PC-9 (cell line): ENCODE measurements at regions not wholly inside any gene's neighbourhood (a gene's known extent, or its start where the extent isn't known, plus 50 kb on each side); places are given as distances from the start of the nearest gene placed in this dataset.
"Not testable (repeated sequence)": the region's sequence is repeated elsewhere in the genome, so short reads cannot be mapped to it uniquely, and the experiment has no call there.

Experiments
- BruUV-seq: library from RNA; stranded (reverse); fragments of 400-500 nt; replicated peaks from 2 replicates; lab custom pipeline; 2021; lab: Mats Ljungman, UMichigan
- CTCF ChIA-PET: fragments of 300-600 bp; sonication (Branson Sonifier 250); formaldehyde crosslinking; loops from one replicate; lab custom pipeline; 2022; ENCODE audit warnings: antibody characterized with exemption; lab: Charles Lee
- POLR2A ChIA-PET: fragments of 300-600 bp; sonication (Branson Sonifier 250); formaldehyde crosslinking; loops from one replicate; lab custom pipeline; 2022; ENCODE audit warnings: antibody characterized with exemption; ENCODE audit not compliant: unreplicated experiment; lab: Charles Lee
- DNase-seq, 2 experiments: peaks; one replicate each; pipeline versions ENCODE4 v3.0.0 to v3.0.0-alpha.2; 2015 to 2022; ENCODE audit warnings: mixed read lengths in 1 of 2
- H2AFZ ChIP-seq: fragments of 200-600 bp; sonication (generic); 2 replicates; pipeline ENCODE4 v1.8.1; 2017; ENCODE audit warnings: antibody characterized with exemption
- H3F3A ChIP-seq: fragments of 200-600 bp; sonication (generic); 2 replicates; pipeline ENCODE4 v1.8.1; 2017; ENCODE audit warnings: antibody characterized with exemption, mild to moderate bottlenecking, low read depth; ENCODE audit not compliant: insufficient read depth
- H3K27ac ChIP-seq: fragments of 200-600 bp; sonication (generic); 2 replicates; pipeline ENCODE4 v1.6.1; 2016; ENCODE audit warnings: mixed run types
- H3K27me3 ChIP-seq: fragments of 200-600 bp; sonication (generic); 2 replicates; pipeline ENCODE4 v1.6.1; 2016; ENCODE audit warnings: low read depth, mixed run types; ENCODE audit not compliant: insufficient read depth
- H3K36me3 ChIP-seq: fragments of 200-600 bp; sonication (generic); 2 replicates; pipeline ENCODE4 v1.6.1; 2016; ENCODE audit warnings: low read depth, mixed run types
- H3K4me1 ChIP-seq: fragments of 200-600 bp; sonication (generic); replicated peaks from 2 replicates; pipeline ENCODE4 v1.6.1; 2016; ENCODE audit warnings: mixed run types; ENCODE audit not compliant: insufficient read depth
- H3K4me2 ChIP-seq: fragments of 200-600 bp; sonication (generic); 2 replicates; pipeline ENCODE4 v1.6.1; 2017; ENCODE audit warnings: mixed run types
- H3K4me3 ChIP-seq: fragments of 200-600 bp; sonication (generic); 2 replicates; pipeline ENCODE4 v1.6.1; 2016; ENCODE audit warnings: mixed run types
- H3K79me2 ChIP-seq: fragments of 200-600 bp; sonication (generic); 2 replicates; pipeline ENCODE4 v1.6.1; 2017; ENCODE audit warnings: low read depth, mixed run types
- H3K9me2 ChIP-seq: fragments of 200-600 bp; sonication (generic); 2 replicates; pipeline ENCODE4 v1.8.1; 2017; ENCODE audit warnings: mild to moderate bottlenecking; ENCODE audit not compliant: insufficient read depth
- H3K9me3 ChIP-seq: fragments of 200-600 bp; sonication (generic); 2 replicates; pipeline ENCODE4 v1.8.1; 2016; ENCODE audit warnings: low read depth; ENCODE audit not compliant: insufficient read depth
- H4K20me1 ChIP-seq: fragments of 200-600 bp; sonication (generic); 2 replicates; pipeline ENCODE4 v1.8.1; 2017; ENCODE audit not compliant: insufficient read depth
- EZH2 ChIP-seq: fragments of 200-600 bp; sonication (generic); IDR thresholded peaks from 2 replicates; pipeline ENCODE4 v1.8.0; 2017; ENCODE audit warnings: antibody characterized with exemption, low read depth
- intact Hi-C: fragments of 100-400 bp; cut with micrococcal nuclease; formaldehyde crosslinking; loops from one replicate; pipeline ENCODE4 v1.10.0; 2022; ENCODE audit not compliant: unreplicated experiment
- TF ChIP-seq, protein P1 (sequence below): fragments of 200-600 bp; sonication (generic); conservative IDR thresholded peaks from 2 replicates; pipeline ENCODE4 v1.6.1; 2017; ENCODE audit warnings: mixed run types, antibody characterized with exemption, mild to moderate bottlenecking, moderate library complexity

- TF ChIP-seq, protein P1, sequence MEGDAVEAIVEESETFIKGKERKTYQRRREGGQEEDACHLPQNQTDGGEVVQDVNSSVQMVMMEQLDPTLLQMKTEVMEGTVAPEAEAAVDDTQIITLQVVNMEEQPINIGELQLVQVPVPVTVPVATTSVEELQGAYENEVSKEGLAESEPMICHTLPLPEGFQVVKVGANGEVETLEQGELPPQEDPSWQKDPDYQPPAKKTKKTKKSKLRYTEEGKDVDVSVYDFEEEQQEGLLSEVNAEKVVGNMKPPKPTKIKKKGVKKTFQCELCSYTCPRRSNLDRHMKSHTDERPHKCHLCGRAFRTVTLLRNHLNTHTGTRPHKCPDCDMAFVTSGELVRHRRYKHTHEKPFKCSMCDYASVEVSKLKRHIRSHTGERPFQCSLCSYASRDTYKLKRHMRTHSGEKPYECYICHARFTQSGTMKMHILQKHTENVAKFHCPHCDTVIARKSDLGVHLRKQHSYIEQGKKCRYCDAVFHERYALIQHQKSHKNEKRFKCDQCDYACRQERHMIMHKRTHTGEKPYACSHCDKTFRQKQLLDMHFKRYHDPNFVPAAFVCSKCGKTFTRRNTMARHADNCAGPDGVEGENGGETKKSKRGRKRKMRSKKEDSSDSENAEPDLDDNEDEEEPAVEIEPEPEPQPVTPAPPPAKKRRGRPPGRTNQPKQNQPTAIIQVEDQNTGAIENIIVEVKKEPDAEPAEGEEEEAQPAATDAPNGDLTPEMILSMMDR = no peak
- TF ChIP-seq EZH2 = no peak
- POLR2A ChIA-PET = no interaction called here
- BruUV-seq = no TSS peak
- intact Hi-C loops = no loop called here
- CTCF ChIA-PET = no interaction called here
- H3F3A ChIP-seq = no peaks in the 10 kb centered on the region
- no peaks in the 10 kb centered on the region for H3K36me3 ChIP-seq
- no peaks in the 10 kb centered on the region for H3K9me2 ChIP-seq
- H3K4me2 ChIP-seq = no peak overlapping the region
- no peaks in the 10 kb centered on the region for H3K9me3 ChIP-seq
- no peak overlapping the region for H2AFZ ChIP-seq
- H4K20me1 ChIP-seq = no peaks in the 10 kb centered on the region
- no peaks in the 10 kb centered on the region for H3K27me3 ChIP-seq
- no peaks in the 10 kb centered on the region for H3K79me2 ChIP-seq
- H3K4me1 ChIP-seq = no peaks in the 10 kb centered on the region
- H3K4me3 ChIP-seq = no peak overlapping the region
- H3K27ac ChIP-seq = no peak overlapping the region
- DNase-seq = no peak
These were observed 404.2 kb downstream of the STK39 start for GRCh38 chr2:167843217-167843616.

GRCh38 chr2:167842047-167842446 is 405.3 kb downstream of the STK39 start:
- H3K4me3 ChIP-seq = no peak overlapping the region
- intact Hi-C loops = no loop called here
- no peaks in the 10 kb centered on the region for H3K27me3 ChIP-seq
- no peak overlapping the region for H2AFZ ChIP-seq
- H3F3A ChIP-seq = no peaks in the 10 kb centered on the region
- H3K79me2 ChIP-seq = no peaks in the 10 kb centered on the region
- BruUV-seq = no TSS peak
- ChIA-PET POLR2A (no interaction called here), CTCF (no interaction called here)
- H3K4me1 ChIP-seq = no peaks in the 10 kb centered on the region
- H3K27ac ChIP-seq = no peak overlapping the region
- TF ChIP-seq, protein P1 = no peak
- no peak for TF ChIP-seq EZH2
- no peak overlapping the region for H3K4me2 ChIP-seq
- no peak for DNase-seq
- H3K9me3 ChIP-seq = no peaks in the 10 kb centered on the region
- H3K36me3 ChIP-seq = no peaks in the 10 kb centered on the region
- no peaks in the 10 kb centered on the region for H3K9me2 ChIP-seq
- H4K20me1 ChIP-seq = no peaks in the 10 kb centered on the region

DNA sequence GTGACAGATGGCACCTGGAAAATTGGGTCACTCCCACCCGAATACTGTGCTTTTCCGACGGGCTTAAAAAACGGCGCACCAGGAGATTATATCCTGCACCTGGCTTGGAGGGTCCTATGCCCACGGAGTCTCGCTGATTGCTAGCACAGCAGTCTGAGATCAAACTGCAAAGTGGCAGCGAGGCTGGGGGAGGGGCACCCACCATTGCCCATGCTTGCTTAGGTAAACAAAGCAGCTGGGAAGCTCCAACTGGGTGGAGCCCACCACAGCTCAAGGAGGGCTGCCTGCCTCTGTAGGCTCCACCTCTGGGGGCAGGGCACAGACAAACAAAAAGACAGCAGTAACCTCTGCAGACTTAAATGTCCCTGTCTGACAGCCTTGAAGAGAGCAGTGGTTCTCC is 412.1 kb downstream of the STK39 start:
- H2AFZ ChIP-seq, H3K27me3 ChIP-seq, DNase-seq, BruUV-seq, H3K4me1 ChIP-seq, H3K9me2 ChIP-seq, POLR2A ChIA-PET, H4K20me1 ChIP-seq, H3K4me3 ChIP-seq, H3F3A ChIP-seq, H3K36me3 ChIP-seq, H3K79me2 ChIP-seq, H3K27ac ChIP-seq, CTCF ChIA-PET, H3K4me2 ChIP-seq, intact Hi-C loops, H3K9me3 ChIP-seq: not testable (repeated sequence)

DNA sequence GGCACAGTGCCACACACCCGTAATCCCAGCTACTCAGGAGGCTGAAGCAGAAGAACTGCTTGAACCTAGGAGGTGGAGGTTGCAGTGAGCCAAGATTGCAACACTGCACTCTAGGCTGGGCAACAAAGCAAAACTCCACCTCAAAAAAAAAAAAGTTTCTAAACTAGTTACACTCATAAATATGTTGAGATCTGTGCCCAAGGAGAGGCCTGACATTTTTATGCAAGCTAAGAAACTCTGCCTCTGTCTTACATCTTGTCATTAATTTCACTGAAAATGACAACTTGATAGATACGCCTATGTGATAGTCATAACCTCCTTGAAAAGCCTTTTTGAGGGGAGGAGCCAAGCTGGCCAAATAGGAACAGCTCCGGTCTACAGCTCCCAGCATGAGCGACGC is 412.7 kb downstream of the STK39 start:
- ChIA-PET CTCF (no interaction called here), POLR2A (no interaction called here)
- DNase-seq = no peak
- no peaks in the 10 kb centered on the region for H3K9me2 ChIP-seq
- no peak overlapping the region for H2AFZ ChIP-seq
- H3K27ac ChIP-seq = no peak overlapping the region
- H3K36me3 ChIP-seq = no peaks in the 10 kb centered on the region
- no peaks in the 10 kb centered on the region for H3K27me3 ChIP-seq
- BruUV-seq = no TSS peak
- H4K20me1 ChIP-seq = no peaks in the 10 kb centered on the region
- H3K9me3 ChIP-seq = no peaks in the 10 kb centered on the region
- no peak overlapping the region for H3K4me2 ChIP-seq
- TF ChIP-seq, protein P1 = no peak
- no peak for TF ChIP-seq EZH2
- no peaks in the 10 kb centered on the region for H3K79me2 ChIP-seq
- H3F3A ChIP-seq = no peaks in the 10 kb centered on the region
- intact Hi-C loops = no loop called here
- H3K4me1 ChIP-seq = no peaks in the 10 kb centered on the region
- no peak overlapping the region for H3K4me3 ChIP-seq
